HEK293T (cell line): ENCODE measurements at regions not wholly inside any gene's neighbourhood (a gene's known extent, or its start where the extent isn't known, plus 50 kb on each side); places are given as distances from the start of the nearest gene placed in this dataset.
A peak's percentile ranks its signal among the peaks of the same experiment; 100 is the strongest.

ENCODE experiments used
- CTCF ChIA-PET: fragments of 350-600 bp; formaldehyde crosslinking; extraction: SDS; loops from one replicate; lab custom pipeline; 2021; ENCODE audit warnings: antibody characterized with exemption, inconsistent platforms; lab: Yijun Ruan, JAX
- POLR2A ChIA-PET: fragments of 350-600 bp; formaldehyde crosslinking; extraction: SDS; loops from one replicate; lab custom pipeline; 2020; ENCODE audit warnings: antibody characterized with exemption, inconsistent platforms; lab: Yijun Ruan, JAX
- DNase-seq: peaks from one replicate; pipeline ENCODE4 v3.0.0; 2012; ENCODE audit warnings: mixed read lengths; ENCODE audit errors: extremely low spot score
- ARNT ChIP-seq: fragments of 450-650 bp; IDR thresholded peaks from 2 replicates; pipeline ENCODE4 v1.6.1; 2017; ENCODE audit warnings: mild to moderate bottlenecking
- BHLHE40 ChIP-seq: fragments of 450-650 bp; IDR thresholded peaks from 2 replicates; pipeline ENCODE4 v1.6.1; 2016; ENCODE audit warnings: mild to moderate bottlenecking, moderate library complexity, borderline replicate concordance
- CTBP1 ChIP-seq: fragments of 450-650 bp; IDR thresholded peaks from 2 replicates; pipeline ENCODE4 v1.6.1; 2016; ENCODE audit warnings: borderline replicate concordance
- ELF4 ChIP-seq: fragments of 450-650 bp; IDR thresholded peaks from 2 replicates; pipeline ENCODE4 v1.6.1; 2017; ENCODE audit warnings: antibody characterized with exemption
- FOXA1 ChIP-seq: fragments of 450-650 bp; IDR thresholded peaks from 2 replicates; pipeline ENCODE4 v1.6.1; 2016; ENCODE audit warnings: mild to moderate bottlenecking
- FOXK2 ChIP-seq: fragments of 450-650 bp; IDR thresholded peaks from 2 replicates; pipeline ENCODE4 v1.6.1; 2016; ENCODE audit warnings: mild to moderate bottlenecking
- FOXM1 ChIP-seq: fragments of 450-650 bp; IDR thresholded peaks from 2 replicates; pipeline ENCODE4 v1.6.1; 2017; ENCODE audit warnings: mild to moderate bottlenecking, borderline replicate concordance
- HDGF ChIP-seq: fragments of 450-650 bp; IDR thresholded peaks from 2 replicates; pipeline ENCODE4 v1.6.1; 2017; ENCODE audit warnings: antibody characterized with exemption, borderline replicate concordance
- L3MBTL2 ChIP-seq: fragments of 450-650 bp; conservative IDR thresholded peaks from 2 replicates; pipeline ENCODE4 v1.6.1; 2016; ENCODE audit warnings: mild to moderate bottlenecking
- LEF1 ChIP-seq: fragments of 450-650 bp; IDR thresholded peaks from 2 replicates; pipeline ENCODE4 v1.6.1; 2017; ENCODE audit warnings: mild to moderate bottlenecking, borderline replicate concordance
- NFRKB ChIP-seq: fragments of 450-650 bp; IDR thresholded peaks from 2 replicates; pipeline ENCODE4 v1.6.1; 2016; ENCODE audit warnings: mild to moderate bottlenecking, moderate library complexity
- SP1 ChIP-seq: fragments of 450-650 bp; IDR thresholded peaks from 2 replicates; pipeline ENCODE4 v1.6.1; 2017
- SUZ12 ChIP-seq: fragments of 450-650 bp; IDR thresholded peaks from 2 replicates; pipeline ENCODE4 v1.6.1; 2016; ENCODE audit warnings: mild to moderate bottlenecking
- TARDBP ChIP-seq: fragments of 450-650 bp; IDR thresholded peaks from 2 replicates; pipeline ENCODE4 v1.6.1; 2016
- ZNF384 ChIP-seq: fragments of 450-650 bp; IDR thresholded peaks from 2 replicates; pipeline ENCODE4 v1.6.1; 2016
- TF ChIP-seq, protein P1 (sequence below): fragments of 450-650 bp; IDR thresholded peaks from 2 replicates; pipeline ENCODE4 v1.6.1; 2016

DNA sequence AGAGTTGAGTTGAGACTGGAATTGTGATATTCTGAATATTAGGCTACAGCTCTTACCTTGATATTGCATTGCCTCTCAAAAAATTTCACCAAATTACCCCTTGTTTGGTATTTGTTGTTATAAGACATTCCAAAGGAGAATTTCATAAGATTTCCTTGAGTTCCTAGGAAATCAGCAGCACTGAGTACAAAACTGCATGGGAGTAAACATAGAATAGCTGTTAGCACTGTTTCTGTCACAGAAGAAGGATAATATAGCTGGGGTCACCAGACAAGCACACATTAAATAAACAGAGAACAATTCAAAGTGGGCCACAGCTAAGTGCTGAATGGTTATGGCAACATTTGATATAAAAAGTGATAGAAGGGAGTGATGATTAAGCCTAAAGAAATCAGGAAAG, 724.3 kb downstream of the PRELID2 start:
- no peak for TF ChIP-seq FOXK2
- no peak for TF ChIP-seq L3MBTL2
- no peak for TF ChIP-seq CTBP1
- TF ChIP-seq LEF1, result no peak
- no peak for TF ChIP-seq SP1
- no peak for TF ChIP-seq SUZ12
- no peak for TF ChIP-seq ARNT
- TF ChIP-seq, protein P1, sequence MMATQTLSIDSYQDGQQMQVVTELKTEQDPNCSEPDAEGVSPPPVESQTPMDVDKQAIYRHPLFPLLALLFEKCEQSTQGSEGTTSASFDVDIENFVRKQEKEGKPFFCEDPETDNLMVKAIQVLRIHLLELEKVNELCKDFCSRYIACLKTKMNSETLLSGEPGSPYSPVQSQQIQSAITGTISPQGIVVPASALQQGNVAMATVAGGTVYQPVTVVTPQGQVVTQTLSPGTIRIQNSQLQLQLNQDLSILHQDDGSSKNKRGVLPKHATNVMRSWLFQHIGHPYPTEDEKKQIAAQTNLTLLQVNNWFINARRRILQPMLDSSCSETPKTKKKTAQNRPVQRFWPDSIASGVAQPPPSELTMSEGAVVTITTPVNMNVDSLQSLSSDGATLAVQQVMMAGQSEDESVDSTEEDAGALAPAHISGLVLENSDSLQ, result no peak
- TF ChIP-seq TARDBP, result no peak
- no peak for TF ChIP-seq NFRKB
- TF ChIP-seq FOXA1, result no peak
- TF ChIP-seq BHLHE40, result no peak
- TF ChIP-seq FOXM1, result no peak
- TF ChIP-seq ELF4, result no peak
- no peak for TF ChIP-seq HDGF
- TF ChIP-seq ZNF384, result no peak
- DNase-seq, result no peak
- POLR2A ChIA-PET, result no interaction called here
- CTCF ChIA-PET, result no interaction called here

DNA sequence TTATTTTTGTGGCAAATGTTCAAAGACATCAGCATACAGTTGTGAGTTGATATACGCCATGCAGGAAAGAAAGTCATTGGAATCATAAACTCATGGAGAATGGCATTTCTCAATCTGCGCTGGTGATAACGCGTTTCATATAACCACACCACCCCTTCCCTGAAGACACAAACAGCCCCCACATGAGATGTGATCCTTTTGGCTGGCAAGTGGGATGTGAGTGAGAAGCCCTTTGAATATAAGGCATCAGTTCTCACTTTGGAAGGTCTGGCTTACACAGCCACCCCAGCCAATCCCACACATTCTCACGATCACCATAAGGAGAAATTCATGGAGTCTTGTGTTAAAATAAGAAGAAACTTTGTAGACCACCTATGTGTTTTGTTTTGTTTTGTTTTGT, 725.0 kb downstream of the PRELID2 start:
- DNase-seq, result no peak
- ChIA-PET POLR2A (no interaction called here), CTCF (no interaction called here)
- TF ChIP-seq SUZ12, result no peak
- no peak for TF ChIP-seq ARNT
- no peak for TF ChIP-seq FOXK2
- TF ChIP-seq BHLHE40, result no peak
- TF ChIP-seq CTBP1, result no peak
- TF ChIP-seq SP1, result no peak
- TF ChIP-seq, protein P1, result no peak
- TF ChIP-seq L3MBTL2, result no peak
- TF ChIP-seq LEF1, result no peak
- no peak for TF ChIP-seq FOXM1
- no peak for TF ChIP-seq NFRKB
- TF ChIP-seq TARDBP, result no peak
- no peak for TF ChIP-seq ELF4
- TF ChIP-seq HDGF, result no peak
- no peak for TF ChIP-seq FOXA1
- TF ChIP-seq ZNF384, result no peak

DNA sequence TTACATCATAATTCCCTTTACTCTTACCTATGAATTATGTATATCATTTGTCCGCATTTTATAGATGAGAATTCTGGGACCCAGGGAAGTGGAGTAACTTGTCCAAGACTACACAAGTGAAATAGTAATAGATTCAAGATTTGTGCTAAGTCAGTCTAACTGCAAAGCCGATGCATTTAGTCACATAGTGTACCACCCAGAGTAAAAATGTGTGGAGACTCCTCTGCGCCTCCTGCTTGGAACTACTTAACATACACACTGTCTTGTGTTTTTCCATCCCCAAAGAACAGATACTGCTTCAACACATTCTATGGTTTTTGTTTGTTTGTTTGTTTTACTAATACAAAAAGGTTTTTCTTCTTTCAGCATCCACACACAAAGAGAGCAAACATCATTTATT, 729.8 kb downstream of the PRELID2 start:
- no peak for TF ChIP-seq ELF4
- no peak for TF ChIP-seq BHLHE40
- TF ChIP-seq, protein P1, result no peak
- TF ChIP-seq SP1, result no peak
- no peak for TF ChIP-seq FOXK2
- no peak for TF ChIP-seq HDGF
- no peak for TF ChIP-seq CTBP1
- no peak for TF ChIP-seq SUZ12
- no peak for TF ChIP-seq FOXA1
- no peak for TF ChIP-seq L3MBTL2
- no peak for DNase-seq
- ChIA-PET CTCF (no interaction called here), POLR2A (no interaction called here)

DNA sequence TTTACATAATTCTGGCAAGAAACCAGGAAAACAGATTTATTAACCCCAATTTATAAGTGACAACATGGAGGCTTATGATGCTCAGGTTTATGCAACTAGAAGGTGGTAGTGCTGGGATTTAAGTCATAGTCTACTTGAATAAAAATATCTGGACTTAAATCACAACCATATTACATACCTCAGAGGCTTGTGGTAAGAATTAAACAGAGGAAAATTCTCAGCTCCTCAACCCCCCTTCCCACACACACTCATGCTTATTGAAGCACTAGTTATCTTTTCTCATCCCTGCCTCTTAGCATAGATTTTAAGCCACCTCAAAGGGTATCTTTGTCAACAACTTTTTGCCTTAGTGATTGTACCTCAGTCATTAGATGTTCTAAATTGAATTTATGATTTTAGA, 731.0 kb downstream of the PRELID2 start:
- DNase-seq, result no peak
- ChIA-PET POLR2A (interaction anchor here (1.0 kb wide), 1 partner anchor 10 kb away, joined by 3 read pairs; no protein-coding TSS in a partner anchor), CTCF (no interaction called here)
- no peak for TF ChIP-seq FOXM1
- no peak for TF ChIP-seq TARDBP
- no peak for TF ChIP-seq ZNF384
- no peak for TF ChIP-seq FOXK2
- no peak for TF ChIP-seq ELF4
- TF ChIP-seq, protein P1, result no peak
- TF ChIP-seq BHLHE40, result no peak
- no peak for TF ChIP-seq LEF1

DNA sequence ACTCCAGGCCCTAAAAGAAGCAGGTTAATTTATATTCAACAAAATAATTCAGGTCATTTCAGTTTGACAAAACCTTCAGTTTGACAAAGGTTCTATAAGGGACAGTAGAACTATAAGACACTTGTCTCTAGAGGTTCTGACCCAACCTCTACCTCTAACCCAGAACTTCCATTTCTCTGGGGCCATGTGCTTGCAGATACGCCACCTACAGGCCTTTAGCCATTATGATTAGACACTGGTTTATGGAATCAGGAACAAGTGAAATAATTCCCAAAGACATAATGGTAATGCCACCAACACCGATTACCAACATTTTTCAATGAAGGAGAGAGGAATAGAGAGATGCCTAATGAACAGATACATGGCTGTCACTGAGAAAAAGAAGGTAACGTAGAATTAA, 733.9 kb downstream of the PRELID2 start:
- CTCF ChIA-PET, result no interaction called here
- no peak for TF ChIP-seq SUZ12
- no peak for TF ChIP-seq LEF1
- TF ChIP-seq, protein P1, result no peak
- no peak for TF ChIP-seq FOXK2
- no peak for TF ChIP-seq L3MBTL2
- no peak for TF ChIP-seq NFRKB
- no peak for TF ChIP-seq ZNF384
- TF ChIP-seq ARNT, result no peak
- no peak for TF ChIP-seq CTBP1
- TF ChIP-seq BHLHE40, result no peak
- no peak for TF ChIP-seq SP1
- POLR2A ChIA-PET, result no interaction called here
- peak; percentile 9 for DNase-seq

DNA sequence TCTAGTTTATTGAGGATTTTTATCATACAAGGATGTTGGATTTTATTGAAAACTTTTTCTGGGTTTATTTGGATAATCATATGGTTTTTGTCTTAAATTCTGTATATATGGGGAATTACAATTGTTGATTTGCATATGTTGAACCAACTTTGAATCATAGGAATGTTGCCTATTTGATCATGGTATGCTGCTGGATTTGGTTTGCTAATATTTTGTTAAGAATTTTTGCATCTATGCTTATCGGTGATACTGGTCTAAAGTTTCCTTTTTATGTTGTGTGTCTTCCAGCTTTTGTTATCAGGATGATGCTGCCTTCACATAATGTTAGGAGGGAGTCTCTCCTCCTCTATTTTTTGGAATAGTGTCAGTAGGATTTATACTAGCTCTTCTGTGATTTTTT, 745.0 kb downstream of the PRELID2 start:
- no peak for TF ChIP-seq HDGF
- no peak for TF ChIP-seq NFRKB
- no peak for TF ChIP-seq FOXA1
- TF ChIP-seq SP1, result no peak
- no peak for TF ChIP-seq FOXM1
- TF ChIP-seq CTBP1, result no peak
- TF ChIP-seq ARNT, result no peak
- TF ChIP-seq ZNF384, result no peak
- TF ChIP-seq L3MBTL2, result no peak
- no peak for TF ChIP-seq SUZ12
- TF ChIP-seq LEF1, result no peak
- TF ChIP-seq, protein P1, result no peak
- TF ChIP-seq BHLHE40, result no peak
- TF ChIP-seq FOXK2, result no peak
- no peak for TF ChIP-seq TARDBP
- TF ChIP-seq ELF4, result no peak
- ChIA-PET POLR2A (no interaction called here), CTCF (no interaction called here)
- DNase-seq, result no peak
